Fibroblast of pulmonary artery (primary cell): ENCODE measurements at regions not wholly inside any gene's neighbourhood (a gene's known extent, or its start where the extent isn't known, plus 50 kb on each side); places are given as distances from the start of the nearest gene placed in this dataset.
"Not testable (repeated sequence)": the region's sequence is repeated elsewhere in the genome, so short reads cannot be mapped to it uniquely, and the experiment has no call there.

Experiments
- DNase-seq: peaks from one replicate; pipeline ENCODE4 v3.0.0-alpha.2; 2010; ENCODE audit warnings: low read depth
- H3K4me3 ChIP-seq: replicated peaks from 2 replicates; pipeline ENCODE4 v1.5.1; 2011; ENCODE audit warnings: low read depth, mild to moderate bottlenecking, control low read depth, low read length, moderate library complexity
- TF ChIP-seq, protein P1 (sequence below): IDR thresholded peaks from 2 replicates; pipeline ENCODE4 v1.5.1; 2011; ENCODE audit warnings: mild to moderate bottlenecking, control low read depth, low read length, inconsistent platforms; ENCODE audit errors: missing control alignments

DNA sequence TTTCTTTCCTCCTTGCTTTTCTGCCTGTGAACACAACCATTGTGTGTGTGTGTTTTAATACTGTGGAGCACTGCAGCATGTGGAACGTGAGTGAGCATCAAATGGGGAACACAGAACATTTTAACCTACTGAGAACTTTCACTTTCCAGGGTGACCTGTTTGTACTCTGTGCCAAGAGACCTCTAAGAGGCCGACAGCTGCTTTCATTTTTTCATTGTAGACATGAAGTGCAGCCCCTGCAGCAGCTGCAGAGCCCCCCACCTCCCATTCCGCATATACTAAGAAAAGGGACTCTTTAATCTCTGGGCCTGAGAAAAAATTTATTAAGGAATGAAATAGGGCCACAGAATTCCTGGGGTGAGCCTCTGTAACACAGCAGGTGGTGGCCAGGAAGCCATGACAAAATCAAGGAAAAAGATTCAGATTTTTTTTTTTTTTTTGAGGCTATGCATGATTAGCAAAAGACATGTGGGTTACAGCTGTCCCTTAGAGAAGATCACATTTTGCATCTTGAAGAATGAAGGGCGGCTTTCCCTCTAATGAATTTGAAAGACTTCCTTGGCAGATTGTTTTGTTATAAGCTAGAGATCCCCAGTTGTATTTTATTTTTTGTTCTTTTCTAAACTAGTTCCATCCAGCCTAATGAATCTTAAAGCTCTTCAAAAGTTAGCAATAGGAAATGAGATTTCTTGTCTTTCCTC lies 503.4 kb downstream of the CD109 start:
- TF ChIP-seq, protein P1, sequence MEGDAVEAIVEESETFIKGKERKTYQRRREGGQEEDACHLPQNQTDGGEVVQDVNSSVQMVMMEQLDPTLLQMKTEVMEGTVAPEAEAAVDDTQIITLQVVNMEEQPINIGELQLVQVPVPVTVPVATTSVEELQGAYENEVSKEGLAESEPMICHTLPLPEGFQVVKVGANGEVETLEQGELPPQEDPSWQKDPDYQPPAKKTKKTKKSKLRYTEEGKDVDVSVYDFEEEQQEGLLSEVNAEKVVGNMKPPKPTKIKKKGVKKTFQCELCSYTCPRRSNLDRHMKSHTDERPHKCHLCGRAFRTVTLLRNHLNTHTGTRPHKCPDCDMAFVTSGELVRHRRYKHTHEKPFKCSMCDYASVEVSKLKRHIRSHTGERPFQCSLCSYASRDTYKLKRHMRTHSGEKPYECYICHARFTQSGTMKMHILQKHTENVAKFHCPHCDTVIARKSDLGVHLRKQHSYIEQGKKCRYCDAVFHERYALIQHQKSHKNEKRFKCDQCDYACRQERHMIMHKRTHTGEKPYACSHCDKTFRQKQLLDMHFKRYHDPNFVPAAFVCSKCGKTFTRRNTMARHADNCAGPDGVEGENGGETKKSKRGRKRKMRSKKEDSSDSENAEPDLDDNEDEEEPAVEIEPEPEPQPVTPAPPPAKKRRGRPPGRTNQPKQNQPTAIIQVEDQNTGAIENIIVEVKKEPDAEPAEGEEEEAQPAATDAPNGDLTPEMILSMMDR: no peak
- DNase-seq: no peak
- no peak overlapping the region for H3K4me3 ChIP-seq

DNA sequence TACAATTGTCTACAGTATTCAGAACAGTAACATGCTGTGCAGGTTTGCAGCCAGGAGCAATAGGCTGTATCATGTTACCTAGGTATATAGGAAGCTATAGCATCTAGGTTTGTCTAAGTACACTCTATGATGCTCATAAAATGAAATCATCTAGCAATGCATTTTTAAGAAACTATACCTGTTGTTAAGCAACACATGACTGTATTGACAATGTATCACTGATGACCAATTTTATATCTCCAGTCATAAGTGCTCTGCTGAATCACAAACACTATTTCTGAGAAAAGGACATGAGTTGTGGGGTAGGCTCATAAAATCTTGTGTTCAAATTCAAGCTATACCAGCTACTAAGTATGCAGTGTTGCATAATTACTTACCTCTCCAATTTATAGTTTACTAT lies 501.3 kb downstream of the CD109 start:
- H3K4me3 ChIP-seq: no peak overlapping the region
- DNase-seq: no peak
- TF ChIP-seq, protein P1: no peak

DNA sequence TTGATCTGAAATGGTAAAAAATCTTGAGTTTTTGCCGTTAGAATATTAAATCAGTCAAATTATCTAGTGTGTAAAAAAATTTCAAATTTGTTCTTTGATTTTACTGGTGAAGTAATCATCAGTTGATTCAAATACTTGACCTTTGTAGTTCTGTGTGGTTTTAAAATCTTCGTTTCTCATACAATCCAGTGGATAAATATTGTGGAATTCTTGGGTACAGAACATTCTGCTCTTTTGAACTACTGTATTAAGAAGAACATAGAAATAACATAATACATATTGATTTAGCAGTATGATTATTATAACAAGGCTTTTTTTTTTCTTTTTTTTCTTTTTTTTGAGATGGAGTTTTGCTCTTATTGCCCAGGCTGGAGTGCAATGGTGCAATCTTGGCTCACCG lies 491.8 kb downstream of the CD109 start:
- no peak overlapping the region for H3K4me3 ChIP-seq
- DNase-seq: no peak
- TF ChIP-seq, protein P1: no peak

DNA sequence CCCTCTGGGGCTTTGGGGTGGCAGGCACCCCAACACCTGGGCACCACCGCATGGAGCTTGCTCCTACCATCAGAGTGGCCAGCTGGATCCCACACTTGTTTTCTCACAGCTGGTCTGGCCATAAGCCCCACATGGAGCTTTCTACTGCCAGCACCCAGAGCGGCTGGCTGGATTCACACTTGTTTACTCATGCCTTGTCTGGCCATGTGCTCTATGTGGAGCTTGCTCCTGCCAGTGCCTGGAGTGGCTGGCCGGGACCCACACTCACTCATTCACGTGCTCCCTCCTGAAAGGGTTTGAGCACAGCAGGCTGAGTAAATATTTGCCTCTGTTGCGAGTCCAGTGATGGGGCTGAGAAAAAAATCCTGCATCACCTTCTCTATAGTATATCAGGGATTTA lies 487.0 kb downstream of the CD109 start:
- H3K4me3 ChIP-seq: no peak overlapping the region
- TF ChIP-seq, protein P1: no peak
- DNase-seq: no peak

DNA sequence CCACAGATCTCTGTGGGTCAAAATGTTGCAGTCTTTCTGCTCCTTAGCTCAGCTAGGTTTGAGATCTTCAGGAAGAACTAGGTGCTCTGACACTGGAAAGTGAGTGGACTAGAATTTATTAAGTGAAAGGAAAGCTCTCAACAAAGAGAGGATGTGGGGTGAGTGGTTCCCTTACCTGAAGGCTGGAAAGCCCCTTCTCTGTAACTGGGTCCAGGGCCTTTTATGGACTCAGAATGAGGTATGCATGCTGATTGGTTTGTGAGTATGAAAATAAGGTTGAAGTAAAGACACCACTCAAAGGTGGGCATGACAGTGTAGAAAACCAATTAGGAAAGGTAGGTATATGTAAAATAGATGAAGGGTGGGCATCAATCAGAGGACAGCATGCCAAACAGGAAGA lies 485.5 kb downstream of the CD109 start:
- TF ChIP-seq, protein P1: no peak
- H3K4me3 ChIP-seq: no peak overlapping the region
- DNase-seq: no peak

DNA sequence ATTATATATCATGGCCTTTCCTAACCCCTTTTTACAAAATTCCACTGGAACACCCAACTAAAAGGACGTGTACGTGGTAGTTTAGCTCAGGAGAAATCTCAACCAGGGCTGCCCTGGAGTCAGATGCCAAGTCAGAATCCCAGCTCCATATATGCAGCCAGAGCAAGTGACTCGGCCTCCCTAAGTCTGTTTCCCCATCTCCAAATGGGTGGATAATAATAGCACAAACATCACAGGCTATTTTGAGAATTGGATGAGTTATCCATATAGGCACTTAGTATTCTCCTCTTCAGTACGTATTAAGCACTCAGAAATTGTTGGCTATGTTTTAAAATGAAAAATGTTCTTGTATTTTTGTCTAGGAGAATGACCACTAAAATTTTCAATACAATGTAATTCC lies 481.5 kb downstream of the CD109 start:
- no peak for DNase-seq
- TF ChIP-seq, protein P1: no peak
- H3K4me3 ChIP-seq: no peak overlapping the region

DNA sequence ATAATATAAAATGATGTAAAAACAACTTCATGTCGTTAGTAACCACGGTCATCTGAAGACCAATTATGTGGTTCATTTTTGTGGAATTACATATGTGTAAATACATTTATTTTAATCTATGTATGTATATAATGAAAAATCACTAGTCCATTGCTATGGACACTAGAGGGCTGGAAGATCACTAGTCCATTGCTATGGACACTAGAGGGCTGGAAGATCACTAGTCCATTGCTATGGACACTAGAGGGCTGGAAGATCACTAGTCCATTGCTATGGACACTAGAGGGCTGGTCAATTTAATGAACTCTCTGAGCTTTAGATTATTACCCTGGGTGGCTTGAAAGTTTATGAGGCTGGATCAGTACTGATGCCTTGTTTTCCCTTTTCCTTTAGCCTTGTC lies 474.5 kb downstream of the CD109 start:
- not testable (repeated sequence) for H3K4me3 ChIP-seq, DNase-seq

DNA sequence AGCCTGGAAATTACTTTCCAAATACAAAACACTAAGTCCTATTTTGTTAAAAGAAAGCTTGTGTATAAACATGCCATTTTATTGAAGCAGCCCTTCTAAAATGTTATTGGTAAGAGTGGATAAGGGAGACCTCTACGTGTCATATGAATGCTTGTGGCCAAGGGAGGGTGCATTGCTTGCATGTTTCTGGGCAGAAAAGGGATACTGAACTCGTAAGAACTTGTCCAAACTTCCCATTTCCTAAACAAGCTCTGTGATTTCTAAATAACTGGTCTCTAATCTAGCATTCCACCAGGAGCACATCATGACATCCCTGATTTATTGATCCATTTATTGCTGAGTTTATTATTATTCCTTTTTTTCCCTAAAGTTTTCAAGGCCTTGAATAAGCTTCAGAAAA lies 474.1 kb downstream of the CD109 start:
- no peak overlapping the region for H3K4me3 ChIP-seq
- TF ChIP-seq, protein P1: no peak
- peak; percentile 34 for DNase-seq
